Brain microvascular endothelial cell (primary cell): ENCODE measurements at regions not wholly inside any gene's neighbourhood (a gene's known extent, or its start where the extent isn't known, plus 50 kb on each side); places are given as distances from the start of the nearest gene placed in this dataset.
"Not testable (repeated sequence)": the region's sequence is repeated elsewhere in the genome, so short reads cannot be mapped to it uniquely, and the experiment has no call there.

Source experiments
- DNase-seq: peaks from one replicate; pipeline ENCODE4 v3.0.0-alpha.2; 2020
- H3K27ac ChIP-seq: fragments of 250-450 bp; sonication (Bioruptor Pico); 2 replicates; pipeline ENCODE4 v1.5.1; 2020; ENCODE audit warnings: mild to moderate bottlenecking, moderate library complexity
- H3K27me3 ChIP-seq: fragments of 250-450 bp; sonication (Bioruptor Pico); replicated peaks from 2 replicates; pipeline ENCODE4 v1.5.1; 2020; ENCODE audit warnings: mild to moderate bottlenecking
- H3K36me3 ChIP-seq: fragments of 250-450 bp; sonication (Bioruptor Pico); replicated peaks from 2 replicates; pipeline ENCODE4 v1.5.1; 2020; ENCODE audit warnings: mild to moderate bottlenecking
- H3K4me3 ChIP-seq: 2 replicates; pipeline ENCODE4 v1.5.1; 2011; ENCODE audit warnings: low read depth, mild to moderate bottlenecking, control low read depth, low read length, moderate library complexity
- CTCF ChIP-seq: IDR thresholded peaks from 2 replicates; pipeline ENCODE4 v1.5.1; 2011; ENCODE audit warnings: low read depth, mild to moderate bottlenecking, moderate library complexity, low read length, control low read depth, inconsistent platforms; ENCODE audit errors: missing control alignments
- in situ Hi-C: cut with HindIII; loops from 2 replicates; pipeline ENCODE4 v1.10.0; 2017; ENCODE audit warnings: low sequenced_read_pairs, low pct_ligation_motif_present

GRCh38 chr13:23966691-23967615, 69.7 kb upstream of the C1QTNF9B start:
- TF ChIP-seq CTCF, result no peak
- Histone ChIP-seq H3K4me3 (no peak overlapping the region), H3K36me3 (no peaks in the 10 kb centered on the region), H3K27me3 (no peaks in the 10 kb centered on the region), H3K27ac (no peak overlapping the region)
- in situ Hi-C loops, result no loop called here
- DNase-seq, result no peak

- in situ Hi-C loops, H3K27ac ChIP-seq, H3K36me3 ChIP-seq, DNase-seq, H3K4me3 ChIP-seq, H3K27me3 ChIP-seq: not testable (repeated sequence)
Measured at GRCh38 chr13:23967792-23968191, 70.5 kb upstream of the C1QTNF9B start.

- H3K27me3 ChIP-seq, result no peaks in the 10 kb centered on the region
- in situ Hi-C loops, result no loop called here
- no peaks in the 10 kb centered on the region for H3K36me3 ChIP-seq
- no peak overlapping the region for H3K27ac ChIP-seq
- TF ChIP-seq CTCF, result no peak
- no peak overlapping the region for H3K4me3 ChIP-seq
- peak; percentile 81 for DNase-seq
Measured at GRCh38 chr13:23969647-23970046, 72.3 kb upstream of the C1QTNF9B start.

GRCh38 chr13:23979361-23980159, 82.3 kb upstream of the C1QTNF9B start:
- DNase-seq, result peak; percentile 91
- peak overlapping the region; percentile 86 for H3K4me3 ChIP-seq
- in situ Hi-C loops, result no loop called here

GRCh38 chr13:23980160-23980551, 82.9 kb upstream of the C1QTNF9B start:
- no peaks in the 10 kb centered on the region for H3K36me3 ChIP-seq
- DNase-seq, result peak; percentile 93
- in situ Hi-C loops, result no loop called here
- H3K27ac ChIP-seq, result peak overlapping the region; percentile 90
- peak overlapping the region; percentile 86 for H3K4me3 ChIP-seq
- no peak for TF ChIP-seq CTCF
- H3K27me3 ChIP-seq, result no peaks in the 10 kb centered on the region

More at GRCh38 chr13:23979361-23980159, 82.3 kb upstream of the C1QTNF9B start:
- Histone ChIP-seq H3K36me3 (no peaks in the 10 kb centered on the region), H3K27ac (peak overlapping the region; percentile 90), H3K27me3 (no peaks in the 10 kb centered on the region)
- no peak for TF ChIP-seq CTCF

GRCh38 chr13:23983671-23984070, 86.4 kb upstream of the C1QTNF9B start:
- H3K36me3 ChIP-seq, result no peaks in the 10 kb centered on the region
- no peaks in the 10 kb centered on the region for H3K27me3 ChIP-seq
- in situ Hi-C loops, result no loop called here
- no peak for TF ChIP-seq CTCF
- H3K4me3 ChIP-seq, result no peak overlapping the region
- H3K27ac ChIP-seq, result no peak overlapping the region
- DNase-seq, result no peak
